ENCODE measurements at regions not wholly inside any gene's neighbourhood (a gene's known extent, or its start where the extent isn't known, plus 50 kb on each side); places are given as distances from the start of the nearest gene placed in this dataset.

DNA sequence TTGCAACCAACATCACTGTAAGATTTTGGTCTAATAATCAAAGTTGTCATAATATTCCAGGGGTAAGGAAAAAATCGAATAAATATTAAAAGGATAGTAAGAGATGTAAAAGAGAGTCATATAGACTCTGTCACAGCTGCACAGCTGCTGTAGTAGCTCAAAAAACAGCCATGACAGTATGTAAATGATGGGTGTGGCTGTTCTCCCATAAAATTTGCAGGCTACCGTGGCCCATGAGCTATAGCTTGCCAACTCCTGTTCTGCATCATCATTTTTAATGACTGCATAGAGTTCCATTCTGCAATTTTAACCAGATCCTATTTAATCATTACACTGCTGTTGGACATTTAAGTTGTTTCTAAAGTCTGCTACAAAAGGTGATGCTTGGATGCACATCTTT, 450.5 kb upstream of the MPDZ start:
- no peaks in the 10 kb centered on the region for H3F3A ChIP-seq (ENCODE audit: insufficient read depth, low read length)
- H3K27me3 ChIP-seq (ENCODE audit: insufficient read depth, low read length): no peaks in the 10 kb centered on the region
- no peaks in the 10 kb centered on the region for H3K4me1 ChIP-seq (ENCODE audit: insufficient read depth, low read length, severe bottlenecking)
- no peak overlapping the region for H3K4me2 ChIP-seq (ENCODE audit: low read length)
- H3K27ac ChIP-seq (ENCODE audit: low read depth, low read length, poor library complexity, severe bottlenecking): no peak overlapping the region
- no peak overlapping the region for H3K4me3 ChIP-seq (ENCODE audit: low read depth, low read length, poor library complexity, severe bottlenecking)
- no peak overlapping the region for H2AFZ ChIP-seq (ENCODE audit: low read length)
- H4K20me1 ChIP-seq (ENCODE audit: insufficient read depth, low read length): no peaks in the 10 kb centered on the region
- H3K36me3 ChIP-seq (ENCODE audit: insufficient read depth, low read length): no peaks in the 10 kb centered on the region
- TF ChIP-seq EZH2 (IDR thresholded peaks at IDR 0.05; ENCODE audit: borderline replicate concordance, low read length): no peak
- no peak for TF ChIP-seq CTCF (IDR thresholded peaks at IDR 0.05; ENCODE audit: low read length)
- no peaks in the 10 kb centered on the region for H3K79me2 ChIP-seq (ENCODE audit: insufficient read depth, low read length)
- H3K9me2 ChIP-seq (ENCODE audit: low read depth, low read length): no peaks in the 10 kb centered on the region
- H3K9ac ChIP-seq (ENCODE audit: low read length): no peak overlapping the region
- H3K9me3 ChIP-seq (ENCODE audit: low read length): no peaks in the 10 kb centered on the region

DNA sequence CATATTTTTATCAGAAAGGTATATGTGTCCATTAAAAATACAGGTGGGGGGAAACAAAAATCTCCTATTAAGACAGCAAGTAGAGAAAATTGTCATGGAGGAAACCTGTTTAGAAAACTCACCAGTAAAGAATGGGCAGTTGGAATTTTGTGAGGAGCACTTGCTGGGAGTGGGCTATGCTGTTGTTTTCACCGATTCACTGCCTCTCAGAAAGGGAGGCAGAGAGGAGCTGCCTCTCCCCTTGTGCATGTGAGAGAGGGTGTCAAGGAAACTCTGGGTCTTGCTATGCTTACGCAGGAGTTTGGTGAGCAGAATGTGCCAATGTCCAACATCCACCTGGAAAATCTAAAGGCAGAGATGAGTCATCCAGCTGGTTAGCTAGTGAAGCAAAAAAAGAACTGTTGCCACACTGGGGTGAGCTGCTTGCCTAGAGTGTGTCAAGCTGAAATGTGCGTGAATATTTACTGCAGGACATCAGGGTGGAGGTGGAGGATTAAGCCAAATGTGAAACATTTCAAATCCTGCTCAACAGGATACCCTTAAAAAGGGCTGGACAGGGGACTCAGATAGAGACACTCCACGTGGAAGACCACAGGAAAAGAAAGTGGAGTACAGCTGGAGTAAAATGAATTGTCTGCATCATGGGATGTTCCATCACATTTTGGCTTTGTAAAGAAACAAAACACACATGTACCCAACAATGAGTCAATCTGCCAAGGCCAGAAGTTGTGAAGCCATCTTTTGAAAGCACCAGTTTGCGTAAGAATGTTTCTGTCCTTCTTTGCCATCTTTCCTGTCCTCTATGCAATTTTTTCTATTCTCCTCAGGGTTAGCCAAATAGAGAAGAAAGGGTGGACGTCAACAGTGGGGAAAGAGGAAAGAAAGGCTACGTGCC, 449.7 kb upstream of the MPDZ start:
- no peaks in the 10 kb centered on the region for H3K9me2 ChIP-seq (ENCODE audit: low read depth, low read length)
- no peaks in the 10 kb centered on the region for H3K4me1 ChIP-seq (ENCODE audit: insufficient read depth, low read length, severe bottlenecking)
- H3K79me2 ChIP-seq (ENCODE audit: insufficient read depth, low read length): no peaks in the 10 kb centered on the region
- H3K4me2 ChIP-seq (ENCODE audit: low read length): no peak overlapping the region
- TF ChIP-seq EZH2 (IDR thresholded peaks at IDR 0.05; ENCODE audit: borderline replicate concordance, low read length): no peak
- TF ChIP-seq CTCF (IDR thresholded peaks at IDR 0.05; ENCODE audit: low read length): no peak
- H3K4me3 ChIP-seq (ENCODE audit: low read depth, low read length, poor library complexity, severe bottlenecking): no peak overlapping the region
- H4K20me1 ChIP-seq (ENCODE audit: insufficient read depth, low read length): no peaks in the 10 kb centered on the region
- no peak overlapping the region for H3K27ac ChIP-seq (ENCODE audit: low read depth, low read length, poor library complexity, severe bottlenecking)
- no peaks in the 10 kb centered on the region for H3K27me3 ChIP-seq (ENCODE audit: insufficient read depth, low read length)
- no peaks in the 10 kb centered on the region for H3F3A ChIP-seq (ENCODE audit: insufficient read depth, low read length)
- no peaks in the 10 kb centered on the region for H3K9me3 ChIP-seq (ENCODE audit: low read length)
- no peak overlapping the region for H2AFZ ChIP-seq (ENCODE audit: low read length)
- no peaks in the 10 kb centered on the region for H3K36me3 ChIP-seq (ENCODE audit: insufficient read depth, low read length)
- H3K9ac ChIP-seq (ENCODE audit: low read length): no peak overlapping the region

DNA sequence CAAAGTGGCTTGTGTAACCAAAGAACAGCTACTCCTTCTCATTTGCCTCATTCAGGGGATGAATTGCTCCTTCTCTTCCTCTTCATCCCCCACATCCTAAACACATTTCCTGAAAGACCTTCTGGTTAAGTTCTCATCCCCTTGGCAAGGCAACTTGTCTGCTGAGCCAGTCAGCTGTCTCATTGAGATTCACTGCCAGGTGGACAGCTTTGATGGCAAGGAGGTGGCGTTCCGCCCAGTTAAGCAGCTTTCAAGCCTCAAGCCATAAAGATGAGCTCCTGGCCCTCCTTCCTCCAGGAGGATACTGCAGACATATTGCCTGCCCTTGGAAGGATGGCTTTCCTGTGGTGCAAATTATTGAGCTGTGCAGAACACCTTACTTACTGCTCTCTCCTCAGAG, 448.6 kb upstream of the MPDZ start:
- no peak overlapping the region for H3K4me3 ChIP-seq (ENCODE audit: low read depth, low read length, poor library complexity, severe bottlenecking)
- H3K4me2 ChIP-seq (ENCODE audit: low read length): no peak overlapping the region
- no peaks in the 10 kb centered on the region for H3K79me2 ChIP-seq (ENCODE audit: insufficient read depth, low read length)
- no peaks in the 10 kb centered on the region for H3F3A ChIP-seq (ENCODE audit: insufficient read depth, low read length)
- H3K27ac ChIP-seq (ENCODE audit: low read depth, low read length, poor library complexity, severe bottlenecking): no peak overlapping the region
- TF ChIP-seq CTCF (IDR thresholded peaks at IDR 0.05; ENCODE audit: low read length) (no peak), EZH2 (IDR thresholded peaks at IDR 0.05; ENCODE audit: borderline replicate concordance, low read length) (no peak)
- H4K20me1 ChIP-seq (ENCODE audit: insufficient read depth, low read length): no peaks in the 10 kb centered on the region
- H3K9me3 ChIP-seq (ENCODE audit: low read length): no peaks in the 10 kb centered on the region
- no peaks in the 10 kb centered on the region for H3K36me3 ChIP-seq (ENCODE audit: insufficient read depth, low read length)
- H3K9me2 ChIP-seq (ENCODE audit: low read depth, low read length): no peaks in the 10 kb centered on the region
- H3K27me3 ChIP-seq (ENCODE audit: insufficient read depth, low read length): no peaks in the 10 kb centered on the region
- no peaks in the 10 kb centered on the region for H3K4me1 ChIP-seq (ENCODE audit: insufficient read depth, low read length, severe bottlenecking)
- no peak overlapping the region for H2AFZ ChIP-seq (ENCODE audit: low read length)
- no peak overlapping the region for H3K9ac ChIP-seq (ENCODE audit: low read length)
